IPS-NIHi11 (cell line): ENCODE measurements at regions not wholly inside any gene's neighbourhood (a gene's known extent, or its start where the extent isn't known, plus 50 kb on each side); places are given as distances from the start of the nearest gene placed in this dataset.
"Not testable (repeated sequence)": the region's sequence is repeated elsewhere in the genome, so short reads cannot be mapped to it uniquely, and the experiment has no call there.

Source experiments
- DNase-seq: peaks from one replicate; pipeline ENCODE4 v3.0.0; 2012; ENCODE audit warnings: mixed read lengths, low spot score

- DNase-seq: not testable (repeated sequence)
Observed at GRCh38 chr17:18546514-18547398, 70.2 kb downstream of the LGALS9C start.

- DNase-seq: not testable (repeated sequence)
Observed at GRCh38 chr17:18557086-18557485, 80.5 kb downstream of the LGALS9C start.

DNA sequence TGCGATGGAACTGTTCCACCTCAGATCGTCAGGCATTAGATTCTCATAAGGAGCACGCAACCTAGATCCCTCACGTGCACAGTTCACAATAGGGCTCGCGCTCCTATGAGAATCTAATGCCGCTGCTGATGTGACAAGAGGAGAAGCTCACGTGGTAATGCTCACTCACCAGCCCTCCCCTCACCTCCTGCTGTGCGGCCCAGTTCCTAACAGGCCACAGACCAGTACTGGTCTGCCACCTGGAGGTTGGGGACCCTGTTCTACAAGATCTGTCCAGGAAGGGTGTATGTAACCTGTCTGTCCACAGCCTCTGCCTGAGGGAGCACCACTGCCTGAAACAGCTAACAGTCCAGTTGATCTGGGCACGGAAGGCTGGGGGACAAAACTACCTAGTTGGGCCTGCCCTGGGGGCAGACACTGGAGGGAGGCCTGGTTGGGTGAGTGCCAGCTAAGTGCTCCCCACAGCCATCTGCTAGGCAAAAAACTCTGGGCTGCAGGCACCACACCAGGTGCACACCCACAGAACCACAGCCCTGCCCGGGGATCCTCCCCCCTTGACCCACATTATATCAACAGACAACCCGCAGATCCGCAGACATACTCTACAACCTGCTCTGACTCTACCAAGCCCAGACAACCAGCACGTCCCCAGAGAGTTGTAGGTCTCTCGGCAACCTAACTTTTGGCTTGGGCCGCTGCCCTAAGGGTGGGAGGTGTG is 80.7 kb downstream of the TBC1D28 start:
- not testable (repeated sequence) for DNase-seq

DNA sequence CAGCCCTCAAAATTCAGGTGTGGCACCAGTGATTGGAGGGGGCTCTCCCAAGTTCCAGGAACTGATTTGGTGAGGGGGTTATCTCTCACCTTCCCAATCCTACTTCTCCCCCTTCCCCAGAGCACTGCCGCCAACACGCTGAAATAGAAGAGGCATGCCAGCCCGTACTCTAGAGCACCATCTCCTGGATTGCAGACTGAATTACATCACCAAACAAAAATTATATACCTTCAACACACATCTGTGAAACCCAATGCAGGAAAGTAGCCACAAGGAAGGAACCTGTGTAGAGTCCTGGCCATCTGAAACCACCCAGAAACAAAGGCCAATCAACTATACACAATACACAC is 80.1 kb downstream of the TBC1D28 start:
- peak; percentile 22 for DNase-seq

GRCh38 chr17:18568108-18568995 is 75.8 kb downstream of the TBC1D28 start:
- peak; percentile 1 for DNase-seq

GRCh38 chr17:18569489-18569913 is 74.7 kb downstream of the TBC1D28 start:
- DNase-seq: peak; percentile 73

GRCh38 chr17:18572536-18572935 is 71.7 kb downstream of the TBC1D28 start:
- DNase-seq: not testable (repeated sequence)

GRCh38 chr17:18574137-18574536 is 70.1 kb downstream of the TBC1D28 start:
- not testable (repeated sequence) for DNase-seq
